Fibroblast of mammary gland (primary cell): ENCODE measurements at regions not wholly inside any gene's neighbourhood (a gene's known extent, or its start where the extent isn't known, plus 50 kb on each side); places are given as distances from the start of the nearest gene placed in this dataset.

Experiments used
- DNase-seq: peaks from one replicate; pipeline ENCODE4 v3.0.0-alpha.2; 2010; ENCODE audit warnings: low read depth
- H3K4me3 ChIP-seq: 2 replicates; pipeline ENCODE4 v1.5.1; 2011; ENCODE audit warnings: low read depth, mild to moderate bottlenecking, low read length, moderate library complexity; ENCODE audit not compliant: control insufficient read depth
- TF ChIP-seq, protein P1 (sequence below): conservative IDR thresholded peaks from 2 replicates; pipeline ENCODE4 v1.5.1; 2011; ENCODE audit warnings: low read depth, low read length, inconsistent platforms; ENCODE audit not compliant: control insufficient read depth, insufficient read depth

DNA sequence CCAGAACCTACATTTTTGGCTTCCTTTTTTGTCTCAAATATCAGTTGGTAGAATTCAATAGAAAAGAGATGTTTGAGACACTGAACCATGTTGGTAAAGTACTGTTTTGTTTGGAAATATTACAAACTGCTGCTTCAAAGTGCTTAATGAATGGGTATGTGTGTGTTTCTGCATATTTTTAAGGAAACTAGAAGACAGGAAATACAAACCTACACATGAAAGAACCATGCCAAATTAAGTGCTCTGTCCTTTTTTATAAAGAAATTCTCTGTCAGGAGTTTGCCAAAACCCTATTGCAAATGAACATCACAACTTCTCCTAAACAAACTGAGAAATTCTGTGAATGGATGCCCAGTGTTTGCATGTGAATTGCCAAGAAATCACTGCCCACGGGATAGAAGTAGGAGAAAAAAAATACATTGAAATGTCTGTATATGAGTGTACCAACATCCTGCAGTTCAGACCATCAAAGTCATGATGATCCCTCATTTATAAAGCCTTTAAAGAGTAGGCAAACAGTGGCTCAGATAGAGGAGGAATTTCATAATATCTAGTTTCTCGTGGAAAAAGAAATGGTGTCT lies 69.6 kb upstream of the RND3 start:
- TF ChIP-seq, protein P1, sequence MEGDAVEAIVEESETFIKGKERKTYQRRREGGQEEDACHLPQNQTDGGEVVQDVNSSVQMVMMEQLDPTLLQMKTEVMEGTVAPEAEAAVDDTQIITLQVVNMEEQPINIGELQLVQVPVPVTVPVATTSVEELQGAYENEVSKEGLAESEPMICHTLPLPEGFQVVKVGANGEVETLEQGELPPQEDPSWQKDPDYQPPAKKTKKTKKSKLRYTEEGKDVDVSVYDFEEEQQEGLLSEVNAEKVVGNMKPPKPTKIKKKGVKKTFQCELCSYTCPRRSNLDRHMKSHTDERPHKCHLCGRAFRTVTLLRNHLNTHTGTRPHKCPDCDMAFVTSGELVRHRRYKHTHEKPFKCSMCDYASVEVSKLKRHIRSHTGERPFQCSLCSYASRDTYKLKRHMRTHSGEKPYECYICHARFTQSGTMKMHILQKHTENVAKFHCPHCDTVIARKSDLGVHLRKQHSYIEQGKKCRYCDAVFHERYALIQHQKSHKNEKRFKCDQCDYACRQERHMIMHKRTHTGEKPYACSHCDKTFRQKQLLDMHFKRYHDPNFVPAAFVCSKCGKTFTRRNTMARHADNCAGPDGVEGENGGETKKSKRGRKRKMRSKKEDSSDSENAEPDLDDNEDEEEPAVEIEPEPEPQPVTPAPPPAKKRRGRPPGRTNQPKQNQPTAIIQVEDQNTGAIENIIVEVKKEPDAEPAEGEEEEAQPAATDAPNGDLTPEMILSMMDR = no peak
- DNase-seq = no peak
- no peak overlapping the region for H3K4me3 ChIP-seq

DNA sequence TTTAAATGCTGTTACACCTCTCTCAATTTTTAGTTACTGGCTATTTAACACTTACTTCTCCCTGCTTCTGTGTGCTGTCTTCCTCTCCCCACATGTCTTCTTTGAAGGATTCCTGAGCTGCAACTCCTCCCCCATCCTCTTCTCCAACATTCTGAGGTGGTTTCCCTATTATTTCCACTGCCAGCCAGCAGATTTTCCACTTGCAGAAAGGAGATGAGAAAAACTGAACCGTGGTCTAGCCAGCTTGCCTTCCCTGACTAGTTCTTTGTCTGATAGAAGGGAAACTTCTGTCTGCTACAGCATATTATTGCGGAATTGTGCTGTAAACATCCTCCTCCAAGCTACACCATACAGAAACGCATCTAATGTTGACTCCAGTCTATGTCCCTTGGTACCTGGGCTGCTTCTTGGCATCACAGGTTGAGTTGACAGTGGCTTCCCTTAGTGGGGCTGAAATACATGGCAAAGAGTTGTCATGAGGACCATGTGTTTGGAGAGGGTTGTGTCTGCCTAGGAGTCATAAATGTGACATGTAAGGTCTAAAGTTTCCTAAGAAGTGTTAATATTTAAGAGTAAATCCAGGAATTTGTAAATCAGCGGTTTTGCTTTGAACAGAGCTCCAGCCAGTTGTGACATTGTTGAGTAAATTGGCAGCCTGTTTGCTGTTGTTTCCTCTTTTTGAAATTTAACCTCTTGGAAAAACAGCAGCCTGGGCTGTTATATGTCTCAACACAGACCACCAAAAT lies 68.3 kb upstream of the RND3 start:
- no peak overlapping the region for H3K4me3 ChIP-seq
- no peak for DNase-seq
- TF ChIP-seq, protein P1 = no peak

DNA sequence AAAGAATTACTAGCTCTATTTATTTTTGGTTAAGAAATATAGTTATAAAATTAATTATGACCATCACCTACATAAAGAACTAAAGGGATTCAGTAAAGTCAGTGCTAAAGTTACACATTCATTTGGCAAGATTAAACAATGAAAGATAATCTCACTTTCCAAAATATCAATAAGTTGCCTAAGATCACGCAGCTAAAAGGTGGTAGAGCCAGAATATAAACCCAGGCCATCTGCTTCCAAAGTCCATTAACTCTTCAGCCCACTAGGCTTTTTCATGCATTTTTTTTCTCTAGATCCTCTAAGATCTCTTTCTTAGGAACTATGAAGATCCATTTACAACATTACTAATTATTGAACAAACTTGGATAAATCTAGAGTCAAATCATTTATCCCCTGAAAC lies 66.6 kb upstream of the RND3 start:
- TF ChIP-seq, protein P1 = no peak
- DNase-seq = no peak
- H3K4me3 ChIP-seq = no peak overlapping the region

DNA sequence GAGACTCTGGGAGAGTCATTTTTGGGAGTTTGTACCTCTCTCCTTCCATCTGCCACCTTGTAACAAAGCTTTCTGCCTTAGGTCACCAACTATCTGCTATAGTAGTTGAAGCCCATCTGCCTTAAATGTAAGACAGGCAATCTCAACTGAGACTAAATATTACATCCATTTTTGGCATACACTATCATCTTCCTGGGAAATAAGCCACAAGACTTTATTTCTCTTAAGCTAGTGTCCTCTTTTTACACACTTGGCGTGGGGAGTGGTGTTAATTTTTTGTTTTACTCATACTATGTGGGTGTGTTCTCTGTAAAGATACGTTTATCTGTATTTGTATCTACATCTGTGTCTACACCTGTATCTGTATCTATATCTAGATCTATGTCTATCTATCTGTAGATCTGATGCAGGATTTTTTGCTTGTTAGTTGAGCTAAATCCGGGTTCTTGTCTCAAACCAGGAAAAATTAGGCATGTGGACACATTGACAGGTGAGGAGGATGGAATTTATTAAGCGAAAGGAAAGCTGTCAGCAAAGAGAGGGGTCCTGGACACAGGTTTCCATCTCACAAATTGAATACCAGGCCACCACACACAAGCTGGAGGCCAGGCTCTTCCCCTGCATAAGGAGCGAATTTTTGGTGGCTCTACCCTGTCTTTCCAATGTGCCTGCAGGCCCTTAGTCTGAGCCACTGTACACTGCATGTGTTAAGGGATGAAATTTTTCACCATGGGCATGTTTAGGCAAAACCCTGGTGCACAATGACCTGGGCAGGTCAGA lies 64.8 kb upstream of the RND3 start:
- TF ChIP-seq, protein P1 = no peak
- no peak overlapping the region for H3K4me3 ChIP-seq
- DNase-seq = no peak

DNA sequence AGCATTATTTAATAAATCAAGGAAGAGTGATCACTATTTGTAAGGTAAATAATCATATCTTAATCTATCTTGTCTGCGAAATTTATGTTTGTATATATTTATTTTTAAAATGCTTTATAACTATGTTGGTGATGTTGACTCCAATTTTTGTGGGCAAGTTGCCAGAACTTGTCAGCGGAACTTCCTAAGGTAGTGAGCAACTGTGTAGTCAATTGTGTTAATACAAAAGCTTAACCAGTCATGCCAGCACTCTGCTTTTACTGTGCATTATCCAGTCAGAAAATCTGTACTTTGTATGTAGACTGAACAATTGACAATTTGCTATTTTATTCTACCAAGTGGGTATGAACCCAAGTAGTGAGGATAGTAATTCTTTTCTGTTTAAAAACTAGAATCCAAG lies 61.9 kb upstream of the RND3 start:
- DNase-seq = no peak
- no peak overlapping the region for H3K4me3 ChIP-seq
- TF ChIP-seq, protein P1 = no peak

DNA sequence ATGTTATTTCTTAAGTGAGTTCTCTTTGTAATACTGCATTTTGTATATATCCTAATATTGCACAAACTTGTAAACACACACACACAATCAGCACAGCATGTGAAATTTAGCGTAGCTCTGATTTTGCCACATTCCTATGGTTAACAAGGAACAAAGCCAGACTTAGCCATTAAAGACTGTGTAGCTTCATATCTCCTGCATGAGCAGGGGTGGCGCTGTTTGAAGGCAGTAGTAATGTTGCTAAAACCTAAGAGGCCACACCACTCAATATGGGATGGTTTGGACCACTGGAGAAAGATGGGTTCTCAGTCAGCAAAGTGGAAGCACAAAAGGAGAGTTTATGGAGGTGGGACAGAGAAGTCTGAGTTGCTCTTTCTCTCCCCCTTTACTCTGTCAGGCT lies 61.1 kb upstream of the RND3 start:
- H3K4me3 ChIP-seq = no peak overlapping the region
- DNase-seq = peak; percentile 26
- TF ChIP-seq, protein P1 = peak; percentile 43
